Osteoblast (primary cell): ENCODE measurements at regions not wholly inside any gene's neighbourhood (a gene's known extent, or its start where the extent isn't known, plus 50 kb on each side); places are given as distances from the start of the nearest gene placed in this dataset.

Experiments
- DNase-seq: peaks from one replicate; pipeline ENCODE4 v3.0.0; 2011; ENCODE audit warnings: low spot score, mixed read lengths; ENCODE audit not compliant: insufficient read length; ENCODE audit errors: missing footprints
- H2AFZ ChIP-seq: 2 replicates; pipeline ENCODE4 v1.6.0; 2011; ENCODE audit warnings: mild to moderate bottlenecking, low read length
- H3K27ac ChIP-seq: 2 replicates; pipeline ENCODE4 v1.5.1; 2011; ENCODE audit warnings: mild to moderate bottlenecking, low read depth, low read length, moderate library complexity
- H3K27me3 ChIP-seq: 2 replicates; pipeline ENCODE4 v1.6.0; 2012; ENCODE audit warnings: mild to moderate bottlenecking, control low read depth, inconsistent platforms, low read length, moderate library complexity; ENCODE audit not compliant: insufficient read depth
- H3K36me3 ChIP-seq: 2 replicates; pipeline ENCODE4 v1.5.1; 2011; ENCODE audit warnings: mild to moderate bottlenecking, low read length, control low read depth, moderate library complexity; ENCODE audit not compliant: insufficient read depth
- H3K4me1 ChIP-seq: 2 replicates; pipeline ENCODE4 v1.5.1; 2011; ENCODE audit warnings: mild to moderate bottlenecking, low read length, control low read depth, moderate library complexity; ENCODE audit not compliant: insufficient read depth
- H3K4me2 ChIP-seq: 2 replicates; pipeline ENCODE4 v1.6.0; 2011; ENCODE audit warnings: mild to moderate bottlenecking, low read length; ENCODE audit not compliant: insufficient read depth
- H3K4me3 ChIP-seq: fragments of 200-600 bp; sonication (generic); 3 replicates; pipeline ENCODE4 v1.5.1; 2012; ENCODE audit warnings: mild to moderate bottlenecking, low read length, inconsistent platforms; ENCODE audit not compliant: insufficient read depth
- H3K79me2 ChIP-seq: 2 replicates; pipeline ENCODE4 v1.6.0; 2012; ENCODE audit warnings: mild to moderate bottlenecking, low read length, control low read depth, inconsistent platforms; ENCODE audit not compliant: insufficient read depth
- H3K9me3 ChIP-seq: 2 replicates; pipeline ENCODE4 v1.5.1; 2011; ENCODE audit warnings: low read depth, low read length, control low read depth
- H4K20me1 ChIP-seq: 2 replicates; pipeline ENCODE4 v1.6.0; 2012; ENCODE audit warnings: mild to moderate bottlenecking, low read length, control low read depth; ENCODE audit not compliant: insufficient read depth
- CTCF ChIP-seq: IDR thresholded peaks from 2 replicates; pipeline ENCODE4 v1.5.1; 2011; ENCODE audit warnings: mild to moderate bottlenecking, low read depth, low read length, moderate library complexity; ENCODE audit errors: extremely low read depth

GRCh38 chr1:30474818-30475200 lies 248.6 kb downstream of the MATN1 start:
- H3K9me3 ChIP-seq: no peaks in the 10 kb centered on the region
- no peaks in the 10 kb centered on the region for H3K27me3 ChIP-seq
- H3K36me3 ChIP-seq: no peaks in the 10 kb centered on the region
- no peaks in the 10 kb centered on the region for H3K79me2 ChIP-seq
- no peak overlapping the region for H3K4me2 ChIP-seq
- H3K4me1 ChIP-seq: no peaks in the 10 kb centered on the region
- no peak overlapping the region for H3K27ac ChIP-seq
- no peak for DNase-seq
- no peak overlapping the region for H2AFZ ChIP-seq
- H3K4me3 ChIP-seq: no peak overlapping the region
- H4K20me1 ChIP-seq: no peaks in the 10 kb centered on the region
- TF ChIP-seq CTCF: no peak

GRCh38 chr1:30473922-30474817 lies 249.2 kb downstream of the MATN1 start:
- no peak overlapping the region for H3K4me2 ChIP-seq
- no peaks in the 10 kb centered on the region for H3K9me3 ChIP-seq
- no peaks in the 10 kb centered on the region for H3K36me3 ChIP-seq
- H4K20me1 ChIP-seq: no peaks in the 10 kb centered on the region
- no peak for TF ChIP-seq CTCF
- H2AFZ ChIP-seq: no peak overlapping the region
- DNase-seq: no peak
- no peak overlapping the region for H3K4me3 ChIP-seq
- no peaks in the 10 kb centered on the region for H3K4me1 ChIP-seq
- no peak overlapping the region for H3K27ac ChIP-seq
- no peaks in the 10 kb centered on the region for H3K27me3 ChIP-seq
- no peaks in the 10 kb centered on the region for H3K79me2 ChIP-seq

GRCh38 chr1:30472526-30472925 lies 250.9 kb downstream of the MATN1 start:
- H3K4me3 ChIP-seq: no peak overlapping the region
- no peaks in the 10 kb centered on the region for H3K79me2 ChIP-seq
- H3K9me3 ChIP-seq: no peaks in the 10 kb centered on the region
- no peak for TF ChIP-seq CTCF
- no peaks in the 10 kb centered on the region for H3K4me1 ChIP-seq
- no peak for DNase-seq
- H4K20me1 ChIP-seq: no peaks in the 10 kb centered on the region
- no peaks in the 10 kb centered on the region for H3K27me3 ChIP-seq
- H3K27ac ChIP-seq: no peak overlapping the region
- no peak overlapping the region for H2AFZ ChIP-seq
- no peaks in the 10 kb centered on the region for H3K36me3 ChIP-seq
- H3K4me2 ChIP-seq: no peak overlapping the region

GRCh38 chr1:30472009-30472408 lies 251.4 kb downstream of the MATN1 start:
- no peak overlapping the region for H3K4me2 ChIP-seq
- H3K79me2 ChIP-seq: no peaks in the 10 kb centered on the region
- no peaks in the 10 kb centered on the region for H3K27me3 ChIP-seq
- H2AFZ ChIP-seq: no peak overlapping the region
- DNase-seq: no peak
- TF ChIP-seq CTCF: no peak
- no peaks in the 10 kb centered on the region for H4K20me1 ChIP-seq
- no peak overlapping the region for H3K27ac ChIP-seq
- H3K4me3 ChIP-seq: no peak overlapping the region
- no peaks in the 10 kb centered on the region for H3K4me1 ChIP-seq
- no peaks in the 10 kb centered on the region for H3K9me3 ChIP-seq
- H3K36me3 ChIP-seq: no peaks in the 10 kb centered on the region
